RWPE1 (cell line): ENCODE measurements at regions not wholly inside any gene's neighbourhood (a gene's known extent, or its start where the extent isn't known, plus 50 kb on each side); places are given as distances from the start of the nearest gene placed in this dataset.

Experiments used
- CTCF ChIA-PET: fragments of 350-600 bp; sonication (Branson Sonifier 250); formaldehyde crosslinking; extraction: SDS; loops from one replicate; lab custom pipeline; 2021; lab: Yijun Ruan, JAX
- POLR2A ChIA-PET: fragments of 400-600 bp; formaldehyde crosslinking; extraction: SDS; loops from one replicate; lab custom pipeline; 2020; ENCODE audit warnings: antibody characterized with exemption; ENCODE audit not compliant: low non-redundant PET; lab: Yijun Ruan, JAX
- DNase-seq: peaks from one replicate; pipeline ENCODE4 v3.0.0; 2012; ENCODE audit warnings: low spot score
- H3K27ac ChIP-seq: fragments of 450-650 bp; 2 replicates; pipeline ENCODE4 v1.5.1; 2017
- CTCF ChIP-seq: fragments of 450-650 bp; conservative IDR thresholded peaks from 2 replicates; pipeline ENCODE4 v1.5.1; 2017; ENCODE audit warnings: low read depth, mild to moderate bottlenecking

GRCh38 chr2:83827618-83828017 is 631.5 kb downstream of the SUCLG1 start:
- TF ChIP-seq CTCF: no peak
- POLR2A ChIA-PET: no interaction called here
- CTCF ChIA-PET: interaction anchor here (0.6 to 0.7 kb wide), 6 partner anchors 48 to 487 kb away, joined by 3 to 6 read pairs (median 3); no protein-coding TSS in a partner anchor
- no peak overlapping the region for H3K27ac ChIP-seq
- DNase-seq: no peak

GRCh38 chr2:83826577-83826976 is 632.5 kb downstream of the SUCLG1 start:
- ChIA-PET POLR2A (no interaction called here), CTCF (interaction anchor here (0.6 kb wide), 1 partner anchor 488 kb away, joined by 4 read pairs; no protein-coding TSS in a partner anchor)
- no peak overlapping the region for H3K27ac ChIP-seq

GRCh38 chr2:83823229-83823628 is 635.9 kb downstream of the SUCLG1 start:
- no peak overlapping the region for H3K27ac ChIP-seq
- POLR2A ChIA-PET: no interaction called here
- no peak for TF ChIP-seq CTCF
- CTCF ChIA-PET: no interaction called here
- no peak for DNase-seq

More at GRCh38 chr2:83826577-83826976, 632.5 kb downstream of the SUCLG1 start:
- TF ChIP-seq CTCF: no peak
- DNase-seq: no peak

- no peak overlapping the region for H3K27ac ChIP-seq
- no peak for DNase-seq
- TF ChIP-seq CTCF: no peak
- ChIA-PET CTCF (interaction anchor here (0.7 to 0.8 kb wide), 4 partner anchors 11 to 859 kb away, joined by 3 to 7 read pairs (median 6); no protein-coding TSS in a partner anchor), POLR2A (no interaction called here)
These were observed 641.6 kb downstream of the SUCLG1 start for GRCh38 chr2:83817511-83817910.

- ChIA-PET CTCF (interaction anchor here (1.2 kb wide), 1 partner anchor 506 kb away, joined by 3 read pairs; no protein-coding TSS in a partner anchor), POLR2A (no interaction called here)
- TF ChIP-seq CTCF: no peak
- no peak for DNase-seq
- H3K27ac ChIP-seq: no peak overlapping the region
These were observed 650.2 kb downstream of the SUCLG1 start for GRCh38 chr2:83808878-83809277.

GRCh38 chr2:83802604-83803003 is 656.5 kb downstream of the SUCLG1 start:
- no peak overlapping the region for H3K27ac ChIP-seq
- no peak for TF ChIP-seq CTCF
- POLR2A ChIA-PET: no interaction called here
- CTCF ChIA-PET: no interaction called here
- DNase-seq: no peak
